Fibroblast of lung (primary cell): ENCODE measurements at regions not wholly inside any gene's neighbourhood (a gene's known extent, or its start where the extent isn't known, plus 50 kb on each side); places are given as distances from the start of the nearest gene placed in this dataset.

ENCODE experiments used
- EZH2 ChIP-seq: IDR thresholded peaks from 2 replicates; pipeline ENCODE4 v1.5.1; 2012; ENCODE audit warnings: low read length, control low read depth, mild to moderate bottlenecking; ENCODE audit errors: missing control alignments
- TF ChIP-seq, protein P1 (sequence below), 2 donors: IDR thresholded peaks in 1 of 2; conservative IDR thresholded peaks in 1 of 2; 1 replicate in 1 of 2; 2 replicates in 1 of 2; pipeline ENCODE4 v1.5.1; 2011 to 2012; ENCODE audit warnings: low read length in 2 of 2, control low read depth in 1 of 2, inconsistent platforms in 1 of 2, low read depth in 1 of 2, mild to moderate bottlenecking in 1 of 2

DNA sequence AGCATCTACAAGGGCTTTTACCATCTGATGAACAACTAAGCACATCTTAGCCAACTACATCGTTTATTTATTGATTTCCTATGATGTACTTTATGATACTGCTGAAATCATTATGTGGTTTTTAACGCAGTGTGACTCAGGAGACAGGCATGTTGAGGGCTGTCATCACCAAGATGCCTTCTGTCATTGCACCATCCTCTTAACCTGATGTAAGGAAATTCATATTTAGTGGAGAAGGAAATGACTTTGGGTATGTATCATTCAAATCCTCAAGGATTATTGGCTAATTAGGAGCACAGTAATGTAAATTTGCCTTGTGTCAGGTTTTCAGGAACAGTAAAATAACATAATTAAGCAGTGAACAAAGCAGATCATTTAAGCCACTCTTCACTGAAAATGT, 138.5 kb upstream of the MGMT start:
- TF ChIP-seq, protein P1, sequence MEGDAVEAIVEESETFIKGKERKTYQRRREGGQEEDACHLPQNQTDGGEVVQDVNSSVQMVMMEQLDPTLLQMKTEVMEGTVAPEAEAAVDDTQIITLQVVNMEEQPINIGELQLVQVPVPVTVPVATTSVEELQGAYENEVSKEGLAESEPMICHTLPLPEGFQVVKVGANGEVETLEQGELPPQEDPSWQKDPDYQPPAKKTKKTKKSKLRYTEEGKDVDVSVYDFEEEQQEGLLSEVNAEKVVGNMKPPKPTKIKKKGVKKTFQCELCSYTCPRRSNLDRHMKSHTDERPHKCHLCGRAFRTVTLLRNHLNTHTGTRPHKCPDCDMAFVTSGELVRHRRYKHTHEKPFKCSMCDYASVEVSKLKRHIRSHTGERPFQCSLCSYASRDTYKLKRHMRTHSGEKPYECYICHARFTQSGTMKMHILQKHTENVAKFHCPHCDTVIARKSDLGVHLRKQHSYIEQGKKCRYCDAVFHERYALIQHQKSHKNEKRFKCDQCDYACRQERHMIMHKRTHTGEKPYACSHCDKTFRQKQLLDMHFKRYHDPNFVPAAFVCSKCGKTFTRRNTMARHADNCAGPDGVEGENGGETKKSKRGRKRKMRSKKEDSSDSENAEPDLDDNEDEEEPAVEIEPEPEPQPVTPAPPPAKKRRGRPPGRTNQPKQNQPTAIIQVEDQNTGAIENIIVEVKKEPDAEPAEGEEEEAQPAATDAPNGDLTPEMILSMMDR (conservative IDR thresholded peaks at IDR 0.05 in 1 of 2, IDR thresholded peaks at IDR 0.05 in 1 of 2; ENCODE audit: low read depth in 1 of 2, low read length in 2 of 2): no peak
- no peak for TF ChIP-seq EZH2
